Keratinocyte (primary cell): ENCODE measurements at regions not wholly inside any gene's neighbourhood (a gene's known extent, or its start where the extent isn't known, plus 50 kb on each side); places are given as distances from the start of the nearest gene placed in this dataset.

ENCODE experiments used
- CTCF ChIP-seq, 3 experiments: IDR thresholded peaks in 1 of 3; conservative IDR thresholded peaks in 1 of 3; optimal IDR thresholded peaks in 1 of 3; 2 replicates in 2 of 3; 3 replicates in 1 of 3; pipeline versions ENCODE3 to v1.5.1; 2011; ENCODE audit warnings: low read length in 3 of 3, mild to moderate bottlenecking in 3 of 3, moderate library complexity in 2 of 3, control low read depth in 1 of 3, inconsistent platforms in 1 of 3; ENCODE audit not compliant: insufficient read depth in 2 of 3; ENCODE audit errors: extremely low read depth in 1 of 3
- EZH2 ChIP-seq: IDR thresholded peaks from one replicate; pipeline ENCODE4 v1.6.1; 2012; ENCODE audit warnings: inconsistent platforms, mild to moderate bottlenecking, low read length, moderate library complexity

GRCh38 chr13:82898586-82898985, 983.7 kb downstream of the SLITRK1 start:
- TF ChIP-seq CTCF (optimal IDR thresholded peaks at IDR 0.05 in 1 of 3, IDR thresholded peaks at IDR 0.05 in 1 of 3, conservative IDR thresholded peaks at IDR 0.05 in 1 of 3; ENCODE audit: extremely low read depth in 1 of 3, insufficient read depth in 2 of 3, low read length in 3 of 3) (no peak), EZH2 (no peak)
